Endothelial cell of umbilical vein (primary cell): ENCODE measurements at regions not wholly inside any gene's neighbourhood (a gene's known extent, or its start where the extent isn't known, plus 50 kb on each side); places are given as distances from the start of the nearest gene placed in this dataset.
"Not testable (repeated sequence)": the region's sequence is repeated elsewhere in the genome, so short reads cannot be mapped to it uniquely, and the experiment has no call there.

Source experiments
- CTCF ChIP-seq, 2 donors: IDR thresholded peaks; 1 replicate in 1 of 2; 2 replicates in 1 of 2; pipeline ENCODE4 v1.5.1; 2011; ENCODE audit warnings: low read length in 2 of 2, mild to moderate bottlenecking in 2 of 2, moderate library complexity in 2 of 2, control low read depth in 1 of 2, inconsistent platforms in 1 of 2, low read depth in 1 of 2; ENCODE audit not compliant: insufficient read depth in 1 of 2; ENCODE audit errors: extremely low read depth in 1 of 2
- FOS ChIP-seq: IDR thresholded peaks from 2 replicates; pipeline ENCODE4 v1.6.1; 2011; ENCODE audit warnings: mild to moderate bottlenecking, low read length, moderate library complexity, borderline replicate concordance; ENCODE audit not compliant: insufficient read depth
- GATA2 ChIP-seq: IDR thresholded peaks from 2 replicates; pipeline ENCODE4 v1.7.0; 2011; ENCODE audit warnings: low read depth, mild to moderate bottlenecking, moderate library complexity, mixed read lengths, low read length; ENCODE audit not compliant: insufficient read length, insufficient read depth
- JUN ChIP-seq: IDR thresholded peaks from 2 replicates; pipeline ENCODE4 v1.6.1; 2011; ENCODE audit warnings: borderline replicate concordance, low read depth; ENCODE audit not compliant: insufficient read length, insufficient read depth
- POLR2AphosphoS5 ChIP-seq: IDR thresholded peaks from 2 replicates; pipeline ENCODE4 v1.6.1; 2012; ENCODE audit warnings: low read depth, mild to moderate bottlenecking, control low read depth, low read length, moderate library complexity; ENCODE audit not compliant: insufficient read depth

- peak; percentile 28 for TF ChIP-seq CTCF (IDR thresholded peaks at IDR 0.05; ENCODE audit: extremely low read depth in 1 of 2, insufficient read depth in 1 of 2, low read depth in 1 of 2, low read length in 2 of 2)
- not testable (repeated sequence) for TF ChIP-seq FOS, POLR2AphosphoS5, JUN, GATA2
Measured at GRCh38 chr7:142520885-142521284, 228.4 kb upstream of the PRSS1 start.
